Endothelial cell (in vitro differentiated cells): ENCODE measurements at regions not wholly inside any gene's neighbourhood (a gene's known extent, or its start where the extent isn't known, plus 50 kb on each side); places are given as distances from the start of the nearest gene placed in this dataset.
"Not testable (repeated sequence)": the region's sequence is repeated elsewhere in the genome, so short reads cannot be mapped to it uniquely, and the experiment has no call there.

Experiments
- DNase-seq: peaks from one replicate; pipeline ENCODE4 v3.0.0; 2021; ENCODE audit warnings: low spot score
- H3K27ac Mint-ChIP-seq: one replicate; pipeline ENCODE4 v1.8.0; 2021; ENCODE audit warnings: mixed read lengths, inconsistent platforms; ENCODE audit not compliant: unreplicated experiment
- H3K27me3 Mint-ChIP-seq: one replicate; pipeline ENCODE4 v1.8.0; 2021; ENCODE audit warnings: mild to moderate bottlenecking, moderate library complexity, mixed read lengths, inconsistent platforms; ENCODE audit not compliant: unreplicated experiment
- H3K36me3 Mint-ChIP-seq: one replicate; pipeline ENCODE4 v1.8.0; 2021; ENCODE audit warnings: mild to moderate bottlenecking, low read depth, mixed read lengths, inconsistent platforms; ENCODE audit not compliant: unreplicated experiment
- H3K4me1 Mint-ChIP-seq: one replicate; pipeline ENCODE4 v1.8.0; 2021; ENCODE audit warnings: mild to moderate bottlenecking, mixed read lengths, inconsistent platforms; ENCODE audit not compliant: unreplicated experiment
- H3K4me3 Mint-ChIP-seq: one replicate; pipeline ENCODE4 v1.8.0; 2021; ENCODE audit warnings: mild to moderate bottlenecking, mixed read lengths, inconsistent platforms; ENCODE audit not compliant: unreplicated experiment
- H3K9me3 Mint-ChIP-seq: one replicate; pipeline ENCODE4 v1.8.0; 2021; ENCODE audit warnings: mixed read lengths, inconsistent platforms; ENCODE audit not compliant: unreplicated experiment
- CTCF ChIP-seq: fragments of 200-600 bp; sonication (generic); IDR thresholded peaks from one replicate; pipeline ENCODE4 v1.5.0; 2021; ENCODE audit warnings: antibody characterized with exemption; ENCODE audit not compliant: unreplicated experiment

- no peaks in the 10 kb centered on the region for H3K4me1 Mint-ChIP-seq
- no peak for TF ChIP-seq CTCF
- no peak overlapping the region for H3K4me3 Mint-ChIP-seq
- peaks cover 5% of the 10 kb centered on the region for H3K36me3 Mint-ChIP-seq
- H3K27ac Mint-ChIP-seq: no peak overlapping the region
- H3K27me3 Mint-ChIP-seq: no peaks in the 10 kb centered on the region
- no peaks in the 10 kb centered on the region for H3K9me3 Mint-ChIP-seq
- no peak for DNase-seq
Observed at GRCh38 chr3:89955156-89955555, 847.7 kb downstream of the EPHA3 start.

DNA sequence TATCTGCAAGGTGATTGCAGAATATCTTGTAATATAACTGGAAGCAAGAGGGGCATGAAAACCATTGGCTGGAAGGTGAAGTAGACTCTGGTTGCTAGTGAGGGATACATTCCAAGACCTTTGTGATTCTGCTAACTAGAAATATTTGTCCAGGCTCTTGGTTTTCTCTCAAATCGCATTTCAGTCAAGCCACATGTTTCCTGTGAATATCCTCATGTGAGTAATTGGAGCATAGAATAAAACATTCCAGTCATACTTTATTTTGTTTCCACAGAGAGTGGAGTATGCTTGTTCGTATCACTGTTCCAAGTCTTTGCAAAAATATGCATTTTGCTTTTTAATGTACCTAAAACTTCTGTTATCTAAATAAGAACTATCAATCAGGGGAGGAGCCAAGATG lies 850.0 kb downstream of the EPHA3 start:
- no peak overlapping the region for H3K4me3 Mint-ChIP-seq
- no peak for TF ChIP-seq CTCF

DNA sequence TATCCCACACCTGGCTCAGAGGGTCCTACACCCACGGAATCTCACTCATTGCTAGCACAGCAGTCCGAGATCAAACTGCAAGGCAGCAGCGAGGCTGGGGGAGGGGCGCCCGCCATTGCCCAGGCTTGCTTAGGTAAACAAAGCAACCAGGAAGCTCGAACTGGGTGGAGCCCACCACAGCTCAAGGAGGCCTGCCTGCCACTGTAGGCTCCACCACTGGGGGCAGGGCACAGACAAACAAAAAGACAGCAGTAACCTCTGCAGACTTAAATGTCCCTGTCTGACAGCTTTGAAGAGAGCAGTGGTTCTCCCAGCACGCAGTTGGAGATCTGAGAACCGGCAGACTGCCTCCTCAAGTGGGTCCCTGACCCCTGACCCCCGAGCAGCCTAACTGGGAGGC lies 850.7 kb downstream of the EPHA3 start:
- DNase-seq, H3K4me3 Mint-ChIP-seq, H3K36me3 Mint-ChIP-seq, H3K4me1 Mint-ChIP-seq, H3K9me3 Mint-ChIP-seq, H3K27ac Mint-ChIP-seq, H3K27me3 Mint-ChIP-seq: not testable (repeated sequence)

More for the DNA sequence above, 850.0 kb downstream of the EPHA3 start:
- Mint-ChIP-seq H3K27ac (no peak overlapping the region), H3K36me3 (peaks cover 5% of the 10 kb centered on the region), H3K27me3 (no peaks in the 10 kb centered on the region), H3K4me1 (no peaks in the 10 kb centered on the region), H3K9me3 (no peaks in the 10 kb centered on the region)
- no peak for DNase-seq

DNA sequence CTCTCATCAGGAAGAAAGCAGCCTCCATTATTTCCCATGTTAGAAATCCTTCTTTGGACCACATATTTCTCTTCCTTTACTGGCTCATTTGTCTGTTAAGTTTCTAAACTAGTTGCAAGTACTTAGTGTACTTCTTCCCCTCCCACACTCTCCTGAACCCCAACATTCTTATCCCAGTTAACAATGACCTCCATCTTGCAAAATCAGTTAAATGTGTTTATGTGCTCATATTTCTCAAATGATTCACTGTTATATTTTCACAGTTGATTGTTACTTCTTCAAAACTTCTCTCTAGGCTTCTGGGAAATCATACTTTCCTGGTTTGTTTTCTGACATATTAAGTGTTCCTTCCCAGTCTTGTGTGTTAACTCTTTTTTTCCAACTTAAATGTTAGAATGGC lies 856.9 kb downstream of the EPHA3 start:
- no peaks in the 10 kb centered on the region for H3K27me3 Mint-ChIP-seq
- no peaks in the 10 kb centered on the region for H3K36me3 Mint-ChIP-seq
- no peak overlapping the region for H3K4me3 Mint-ChIP-seq
- DNase-seq: no peak
- H3K9me3 Mint-ChIP-seq: no peaks in the 10 kb centered on the region
- H3K27ac Mint-ChIP-seq: no peak overlapping the region
- peaks cover 2% of the 10 kb centered on the region for H3K4me1 Mint-ChIP-seq
- no peak for TF ChIP-seq CTCF

- Mint-ChIP-seq H3K4me1 (peaks cover 2% of the 10 kb centered on the region), H3K27me3 (no peaks in the 10 kb centered on the region), H3K9me3 (no peaks in the 10 kb centered on the region), H3K27ac (no peak overlapping the region), H3K4me3 (no peak overlapping the region), H3K36me3 (no peaks in the 10 kb centered on the region)
- DNase-seq: no peak
- TF ChIP-seq CTCF: no peak
Observed at GRCh38 chr3:89966877-89967665, 859.6 kb downstream of the EPHA3 start.
